ENCODE measurements at regions not wholly inside any gene's neighbourhood (a gene's known extent, or its start where the extent isn't known, plus 50 kb on each side); places are given as distances from the start of the nearest gene placed in this dataset.

- DNase-seq (ENCODE audit: extremely low read depth, insufficient read length) = no peak
- TF ChIP-seq, protein P1, sequence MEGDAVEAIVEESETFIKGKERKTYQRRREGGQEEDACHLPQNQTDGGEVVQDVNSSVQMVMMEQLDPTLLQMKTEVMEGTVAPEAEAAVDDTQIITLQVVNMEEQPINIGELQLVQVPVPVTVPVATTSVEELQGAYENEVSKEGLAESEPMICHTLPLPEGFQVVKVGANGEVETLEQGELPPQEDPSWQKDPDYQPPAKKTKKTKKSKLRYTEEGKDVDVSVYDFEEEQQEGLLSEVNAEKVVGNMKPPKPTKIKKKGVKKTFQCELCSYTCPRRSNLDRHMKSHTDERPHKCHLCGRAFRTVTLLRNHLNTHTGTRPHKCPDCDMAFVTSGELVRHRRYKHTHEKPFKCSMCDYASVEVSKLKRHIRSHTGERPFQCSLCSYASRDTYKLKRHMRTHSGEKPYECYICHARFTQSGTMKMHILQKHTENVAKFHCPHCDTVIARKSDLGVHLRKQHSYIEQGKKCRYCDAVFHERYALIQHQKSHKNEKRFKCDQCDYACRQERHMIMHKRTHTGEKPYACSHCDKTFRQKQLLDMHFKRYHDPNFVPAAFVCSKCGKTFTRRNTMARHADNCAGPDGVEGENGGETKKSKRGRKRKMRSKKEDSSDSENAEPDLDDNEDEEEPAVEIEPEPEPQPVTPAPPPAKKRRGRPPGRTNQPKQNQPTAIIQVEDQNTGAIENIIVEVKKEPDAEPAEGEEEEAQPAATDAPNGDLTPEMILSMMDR (IDR thresholded peaks at IDR 0.05; ENCODE audit: insufficient read depth, low read length, poor library complexity, severe bottlenecking) = no peak
- Histone ChIP-seq H3K36me3 (ENCODE audit: control insufficient read depth, insufficient read depth, low read length) (no peaks in the 10 kb centered on the region), H3K4me3 (replicated peaks; ENCODE audit: low read depth, low read length) (no peak overlapping the region), H3K27me3 (replicated peaks; ENCODE audit: control insufficient read depth, insufficient read depth, low read length) (no peaks in the 10 kb centered on the region)
Measured at GRCh38 chr2:239814861-239815601, 210.1 kb downstream of the NDUFA10 start.

- Histone ChIP-seq H3K36me3 (ENCODE audit: control insufficient read depth, insufficient read depth, low read length) (no peaks in the 10 kb centered on the region), H3K27me3 (replicated peaks; ENCODE audit: control insufficient read depth, insufficient read depth, low read length) (no peaks in the 10 kb centered on the region; the same call in 1 of the 2 replicates), H3K4me3 (replicated peaks; ENCODE audit: low read depth, low read length) (no peak overlapping the region)
- DNase-seq (ENCODE audit: extremely low read depth, insufficient read length) = no peak
- TF ChIP-seq, protein P1 (IDR thresholded peaks at IDR 0.05; ENCODE audit: insufficient read depth, low read length, poor library complexity, severe bottlenecking) = no peak
Measured at GRCh38 chr2:239814116-239814860, 210.9 kb downstream of the NDUFA10 start.

DNA sequence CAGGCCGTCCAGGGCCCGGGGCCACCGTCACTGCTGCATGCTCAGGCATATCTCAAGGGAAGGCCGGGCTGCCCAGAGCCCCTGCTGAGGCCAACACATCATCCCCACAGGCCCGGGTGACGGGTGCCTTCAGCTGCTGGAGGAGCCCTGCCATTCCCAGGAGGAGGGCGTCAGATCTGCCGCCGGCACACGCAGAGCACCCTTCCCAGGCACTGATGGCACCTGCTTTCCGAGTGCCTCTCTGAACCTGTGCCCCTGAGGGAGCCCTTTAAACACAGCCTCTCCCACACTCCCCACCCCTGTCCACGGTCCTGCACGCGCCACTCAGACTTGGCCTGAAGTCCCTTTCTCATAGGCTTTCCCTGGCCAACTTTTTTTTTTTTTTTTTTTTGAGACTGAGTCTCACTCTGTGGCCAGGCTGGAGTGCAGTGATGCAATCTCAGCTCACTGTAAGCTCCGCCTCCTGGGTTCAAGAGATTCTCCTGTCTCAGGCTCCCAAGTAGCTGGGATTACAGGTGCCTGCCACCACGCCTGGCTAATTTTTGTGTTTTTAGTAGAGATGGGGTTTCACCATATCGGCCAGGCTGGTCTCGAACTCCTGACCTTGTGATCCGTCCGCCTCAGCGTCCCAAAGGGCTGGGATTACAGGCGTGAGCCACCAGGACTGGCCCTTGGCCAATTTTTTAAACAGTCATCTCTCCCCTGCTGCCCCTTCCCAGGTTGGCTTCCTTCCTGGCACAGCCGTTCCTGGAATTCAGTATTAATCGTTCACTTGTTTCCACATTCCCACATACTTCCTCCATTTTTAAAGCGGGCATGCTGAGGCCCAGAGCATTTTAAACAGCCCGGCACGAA lies 211.7 kb downstream of the NDUFA10 start:
- Histone ChIP-seq H3K27me3 (replicated peaks; ENCODE audit: control insufficient read depth, insufficient read depth, low read length) (no peaks in the 10 kb centered on the region; the same call in 1 of the 2 replicates), H3K36me3 (ENCODE audit: control insufficient read depth, insufficient read depth, low read length) (no peaks in the 10 kb centered on the region), H3K4me3 (replicated peaks; ENCODE audit: low read depth, low read length) (no peak overlapping the region)
- no peak for DNase-seq (ENCODE audit: extremely low read depth, insufficient read length)
- TF ChIP-seq, protein P1 (IDR thresholded peaks at IDR 0.05; ENCODE audit: insufficient read depth, low read length, poor library complexity, severe bottlenecking) = no peak

- TF ChIP-seq, protein P1 (IDR thresholded peaks at IDR 0.05; ENCODE audit: insufficient read depth, low read length, poor library complexity, severe bottlenecking) = no peak
- Histone ChIP-seq H3K4me3 (replicated peaks; ENCODE audit: low read depth, low read length) (no peak overlapping the region), H3K36me3 (ENCODE audit: control insufficient read depth, insufficient read depth, low read length) (no peaks in the 10 kb centered on the region), H3K27me3 (replicated peaks; ENCODE audit: control insufficient read depth, insufficient read depth, low read length) (no peaks in the 10 kb centered on the region; the same call in 1 of the 2 replicates)
- DNase-seq (ENCODE audit: extremely low read depth, insufficient read length) = no peak
Measured at GRCh38 chr2:239811806-239812560, 213.2 kb downstream of the NDUFA10 start.

- H3K27me3 ChIP-seq (replicated peaks; ENCODE audit: control insufficient read depth, insufficient read depth, low read length) = no peaks in the 10 kb centered on the region; the same call in 1 of the 2 replicates
- no peak for DNase-seq (ENCODE audit: extremely low read depth, insufficient read length)
- H3K4me3 ChIP-seq (replicated peaks; ENCODE audit: low read depth, low read length) = no peak overlapping the region
- TF ChIP-seq, protein P1 (IDR thresholded peaks at IDR 0.05; ENCODE audit: insufficient read depth, low read length, poor library complexity, severe bottlenecking) = no peak
- H3K36me3 ChIP-seq (ENCODE audit: control insufficient read depth, insufficient read depth, low read length) = no peaks in the 10 kb centered on the region
Measured at GRCh38 chr2:239811111-239811781, 213.9 kb downstream of the NDUFA10 start.

Measured in GM06990 (cell line).